ENCODE measurements at regions not wholly inside any gene's neighbourhood (a gene's known extent, or its start where the extent isn't known, plus 50 kb on each side); places are given as distances from the start of the nearest gene placed in this dataset.

DNA sequence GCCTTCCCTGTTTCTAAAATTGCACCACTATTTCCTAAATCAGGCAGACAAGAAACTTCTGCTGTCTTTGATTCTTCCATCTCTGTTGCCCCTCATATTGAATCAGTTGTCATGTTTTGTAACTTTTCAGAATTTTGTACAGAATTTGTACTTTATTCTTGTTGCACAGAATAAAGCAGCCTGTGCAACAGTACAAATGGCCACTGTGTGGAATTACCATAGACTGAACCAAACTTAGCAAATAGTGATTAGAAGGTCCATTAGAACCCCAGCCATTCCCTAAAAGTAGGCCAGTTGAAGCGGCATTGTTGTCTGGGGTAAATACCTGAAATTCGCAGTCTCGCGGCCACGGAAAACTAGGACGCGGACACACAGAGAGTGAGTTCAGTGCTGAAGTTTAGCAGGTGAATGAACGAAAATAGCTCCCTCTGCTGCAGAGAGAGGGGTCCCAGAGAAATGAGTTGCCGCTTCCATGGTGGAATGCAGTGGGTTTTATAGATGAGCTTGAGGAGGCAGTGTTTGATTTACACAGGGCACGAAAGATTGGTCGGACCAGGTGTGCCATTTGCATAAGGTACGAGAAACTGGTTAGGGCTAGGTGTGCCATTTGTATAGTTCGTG, 71.8 kb downstream of the C4orf33 start:
- H3K4me3 ChIP-seq (ENCODE audit: low read depth in 1 of 2, low read length in 2 of 2), result no peak overlapping the region
- no peak overlapping the region for H3K27ac ChIP-seq (ENCODE audit: low read length)
- no peaks in the 10 kb centered on the region for H3K27me3 ChIP-seq (ENCODE audit: low read depth, low read length)
- H3K9me3 ChIP-seq (ENCODE audit: control insufficient read depth in 1 of 2, low read length in 2 of 2), result no peaks in the 10 kb centered on the region
- no peaks in the 10 kb centered on the region for H3K4me1 ChIP-seq (ENCODE audit: control insufficient read depth in 1 of 2, insufficient read depth in 2 of 2, low read length in 2 of 2)
- H3K36me3 ChIP-seq (ENCODE audit: control insufficient read depth in 1 of 2, insufficient read depth in 2 of 2, low read length in 2 of 2), result no peaks in the 10 kb centered on the region

DNA sequence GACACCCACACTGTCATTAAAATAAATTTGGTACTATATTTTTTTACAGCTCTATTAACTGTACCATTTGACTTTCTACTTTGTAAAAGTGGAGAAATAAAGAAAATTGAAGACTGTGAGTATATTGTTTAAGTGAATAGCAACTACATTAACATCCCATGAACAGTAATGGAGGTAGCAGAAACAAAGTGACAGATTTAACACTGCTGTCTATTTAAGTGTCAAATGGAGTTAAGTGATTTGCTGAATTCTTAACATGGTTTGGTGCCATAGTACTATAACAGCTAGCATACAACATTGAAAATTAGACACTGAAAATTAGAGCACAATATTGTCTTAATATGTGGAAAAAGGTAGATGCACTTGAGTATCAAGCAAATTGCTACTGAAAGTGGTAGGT, 76.2 kb downstream of the C4orf33 start:
- Histone ChIP-seq H3K4me1 (ENCODE audit: control insufficient read depth in 1 of 2, insufficient read depth in 2 of 2, low read length in 2 of 2) (no peaks in the 10 kb centered on the region), H3K4me3 (ENCODE audit: low read depth in 1 of 2, low read length in 2 of 2) (no peak overlapping the region), H3K9me3 (ENCODE audit: control insufficient read depth in 1 of 2, low read length in 2 of 2) (no peaks in the 10 kb centered on the region), H3K36me3 (ENCODE audit: control insufficient read depth in 1 of 2, insufficient read depth in 2 of 2, low read length in 2 of 2) (no peaks in the 10 kb centered on the region), H3K27me3 (ENCODE audit: low read depth, low read length) (no peaks in the 10 kb centered on the region), H3K27ac (ENCODE audit: low read length) (no peak overlapping the region)

DNA sequence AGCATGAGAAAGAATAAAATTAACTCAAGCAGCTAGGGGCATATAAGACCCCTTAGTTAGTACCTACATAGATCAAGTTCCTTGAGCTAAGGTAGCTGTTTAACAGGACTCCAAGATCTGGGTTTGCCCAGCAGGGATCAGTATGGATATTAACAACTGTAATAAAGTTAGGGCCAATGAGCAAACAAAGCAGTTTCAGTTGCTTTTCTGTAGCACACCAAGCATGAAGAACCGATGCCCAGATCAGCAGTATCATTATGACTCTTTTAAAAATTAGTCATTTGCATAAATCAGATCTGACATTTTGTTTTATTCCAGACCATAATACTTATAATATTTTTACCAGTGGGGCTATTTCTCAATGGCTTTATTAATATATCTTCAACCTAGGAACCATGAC, 80.9 kb downstream of the C4orf33 start:
- H3K27me3 ChIP-seq (ENCODE audit: low read depth, low read length), result no peaks in the 10 kb centered on the region
- H3K9me3 ChIP-seq (ENCODE audit: control insufficient read depth in 1 of 2, low read length in 2 of 2), result no peaks in the 10 kb centered on the region
- H3K36me3 ChIP-seq (ENCODE audit: control insufficient read depth in 1 of 2, insufficient read depth in 2 of 2, low read length in 2 of 2), result no peaks in the 10 kb centered on the region
- H3K27ac ChIP-seq (ENCODE audit: low read length), result no peak overlapping the region
- H3K4me1 ChIP-seq (ENCODE audit: control insufficient read depth in 1 of 2, insufficient read depth in 2 of 2, low read length in 2 of 2), result no peaks in the 10 kb centered on the region
- no peak overlapping the region for H3K4me3 ChIP-seq (ENCODE audit: low read depth in 1 of 2, low read length in 2 of 2)

DNA sequence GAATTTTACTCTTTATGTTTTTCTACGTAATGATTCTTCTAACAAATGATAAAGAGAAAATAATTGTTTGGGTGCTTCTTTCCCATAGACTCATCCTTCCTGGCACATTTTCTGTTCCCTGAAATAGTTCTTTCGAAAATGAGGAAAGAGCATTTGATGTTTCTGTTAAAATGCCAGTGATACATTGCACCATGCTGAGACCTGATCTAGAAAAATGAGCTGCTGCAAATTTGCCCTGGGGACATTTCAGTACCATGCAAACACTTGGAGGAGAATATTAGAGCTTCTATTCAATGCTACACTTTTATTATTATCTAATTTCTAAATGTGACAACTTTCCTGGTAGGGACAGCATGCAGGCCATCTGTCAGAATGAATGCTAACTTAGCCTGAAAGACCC, 83.3 kb downstream of the C4orf33 start:
- H3K36me3 ChIP-seq (ENCODE audit: control insufficient read depth in 1 of 2, insufficient read depth in 2 of 2, low read length in 2 of 2), result no peaks in the 10 kb centered on the region
- no peak overlapping the region for H3K4me3 ChIP-seq (ENCODE audit: low read depth in 1 of 2, low read length in 2 of 2)
- H3K27me3 ChIP-seq (ENCODE audit: low read depth, low read length), result no peaks in the 10 kb centered on the region
- no peak overlapping the region for H3K27ac ChIP-seq (ENCODE audit: low read length)
- H3K9me3 ChIP-seq (ENCODE audit: control insufficient read depth in 1 of 2, low read length in 2 of 2), result no peaks in the 10 kb centered on the region
- no peaks in the 10 kb centered on the region for H3K4me1 ChIP-seq (ENCODE audit: control insufficient read depth in 1 of 2, insufficient read depth in 2 of 2, low read length in 2 of 2)

DNA sequence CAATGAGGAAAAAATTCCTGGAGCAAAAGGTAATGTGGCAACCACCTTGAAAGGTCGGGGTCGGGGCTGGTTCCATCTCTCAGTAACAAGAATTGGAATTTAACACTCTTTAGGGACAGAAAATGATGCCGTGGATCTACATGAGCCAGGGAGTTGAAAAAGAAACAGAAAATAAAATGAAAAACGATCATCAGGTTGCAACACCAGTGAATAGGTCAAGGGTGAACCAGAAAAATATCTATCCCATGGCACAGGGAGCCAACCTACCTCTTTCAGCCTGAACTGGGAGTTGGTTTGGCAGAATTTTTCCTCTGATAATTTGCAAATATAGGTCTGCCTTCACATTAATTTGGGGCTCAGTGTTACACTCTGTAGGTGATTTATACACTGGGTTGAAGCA, 93.7 kb downstream of the C4orf33 start:
- no peaks in the 10 kb centered on the region for H3K27me3 ChIP-seq (ENCODE audit: low read depth, low read length)
- no peaks in the 10 kb centered on the region for H3K36me3 ChIP-seq (ENCODE audit: control insufficient read depth in 1 of 2, insufficient read depth in 2 of 2, low read length in 2 of 2)
- no peaks in the 10 kb centered on the region for H3K9me3 ChIP-seq (ENCODE audit: control insufficient read depth in 1 of 2, low read length in 2 of 2)
- H3K27ac ChIP-seq (ENCODE audit: low read length), result no peak overlapping the region
- H3K4me1 ChIP-seq (ENCODE audit: control insufficient read depth in 1 of 2, insufficient read depth in 2 of 2, low read length in 2 of 2), result no peaks in the 10 kb centered on the region
- no peak overlapping the region for H3K4me3 ChIP-seq (ENCODE audit: low read depth in 1 of 2, low read length in 2 of 2)

DNA sequence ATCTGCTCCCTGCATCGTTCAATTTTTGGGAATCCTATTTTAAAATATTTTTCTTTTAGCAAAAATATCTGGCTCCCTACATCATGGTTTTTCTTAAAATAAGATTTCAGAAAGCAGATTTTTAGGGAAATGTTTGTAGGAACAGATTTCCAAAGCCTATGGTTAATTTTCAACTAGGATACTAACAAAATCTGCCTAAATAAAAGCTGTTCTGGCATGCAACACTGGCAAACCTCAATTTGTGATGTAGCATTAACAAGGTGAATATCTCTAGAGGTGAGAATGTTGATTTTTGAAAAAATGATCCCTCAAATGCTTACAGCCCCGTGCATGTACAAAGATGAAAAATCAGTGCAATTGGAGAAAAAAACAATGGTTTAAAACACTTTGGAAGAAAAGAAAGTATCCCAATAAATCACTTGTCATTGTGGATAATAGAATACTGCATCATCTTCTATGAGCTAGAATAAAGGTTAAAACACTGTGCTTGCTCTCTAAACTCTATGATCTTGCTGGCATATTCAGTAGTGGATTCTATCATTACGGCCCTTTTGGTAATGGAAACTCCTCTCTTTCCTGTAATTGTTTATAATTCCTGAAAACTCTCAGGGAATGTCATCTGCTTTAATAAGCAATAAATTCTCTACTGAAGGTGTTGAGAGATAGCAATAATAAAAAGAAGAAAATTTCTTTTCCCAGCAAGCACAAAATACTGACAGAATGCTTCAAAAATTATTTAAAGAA, 97.6 kb downstream of the C4orf33 start:
- H3K36me3 ChIP-seq (ENCODE audit: control insufficient read depth in 1 of 2, insufficient read depth in 2 of 2, low read length in 2 of 2), result no peaks in the 10 kb centered on the region
- H3K4me3 ChIP-seq (ENCODE audit: low read depth in 1 of 2, low read length in 2 of 2), result no peak overlapping the region
- no peaks in the 10 kb centered on the region for H3K9me3 ChIP-seq (ENCODE audit: control insufficient read depth in 1 of 2, low read length in 2 of 2)
- H3K27ac ChIP-seq (ENCODE audit: low read length), result no peak overlapping the region
- no peaks in the 10 kb centered on the region for H3K27me3 ChIP-seq (ENCODE audit: low read depth, low read length)
- no peaks in the 10 kb centered on the region for H3K4me1 ChIP-seq (ENCODE audit: control insufficient read depth in 1 of 2, insufficient read depth in 2 of 2, low read length in 2 of 2)

DNA sequence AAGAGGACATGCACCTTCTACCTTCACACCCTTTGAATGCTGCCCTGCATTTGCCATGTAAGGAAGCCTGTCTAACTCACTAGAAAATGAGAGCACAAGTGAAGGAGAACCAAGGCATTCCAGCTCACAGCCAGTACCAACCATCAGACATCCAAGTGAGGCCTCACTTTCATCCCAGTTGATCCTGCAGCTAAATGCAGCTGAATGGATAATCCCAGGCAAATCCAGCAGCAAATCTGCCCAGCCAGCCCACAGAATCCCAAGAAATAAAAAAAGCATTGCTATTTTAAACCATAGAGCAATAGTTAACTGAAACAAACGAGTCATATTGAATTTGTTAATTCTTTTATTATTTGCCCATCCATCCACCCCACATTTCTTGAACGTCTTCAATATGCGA, 112.5 kb downstream of the C4orf33 start:
- no peaks in the 10 kb centered on the region for H3K4me1 ChIP-seq (ENCODE audit: control insufficient read depth in 1 of 2, insufficient read depth in 2 of 2, low read length in 2 of 2)
- no peak overlapping the region for H3K4me3 ChIP-seq (ENCODE audit: low read depth in 1 of 2, low read length in 2 of 2)
- H3K36me3 ChIP-seq (ENCODE audit: control insufficient read depth in 1 of 2, insufficient read depth in 2 of 2, low read length in 2 of 2), result no peaks in the 10 kb centered on the region
- no peaks in the 10 kb centered on the region for H3K27me3 ChIP-seq (ENCODE audit: low read depth, low read length)
- no peak overlapping the region for H3K27ac ChIP-seq (ENCODE audit: low read length)
- H3K9me3 ChIP-seq (ENCODE audit: control insufficient read depth in 1 of 2, low read length in 2 of 2), result no peaks in the 10 kb centered on the region

DNA sequence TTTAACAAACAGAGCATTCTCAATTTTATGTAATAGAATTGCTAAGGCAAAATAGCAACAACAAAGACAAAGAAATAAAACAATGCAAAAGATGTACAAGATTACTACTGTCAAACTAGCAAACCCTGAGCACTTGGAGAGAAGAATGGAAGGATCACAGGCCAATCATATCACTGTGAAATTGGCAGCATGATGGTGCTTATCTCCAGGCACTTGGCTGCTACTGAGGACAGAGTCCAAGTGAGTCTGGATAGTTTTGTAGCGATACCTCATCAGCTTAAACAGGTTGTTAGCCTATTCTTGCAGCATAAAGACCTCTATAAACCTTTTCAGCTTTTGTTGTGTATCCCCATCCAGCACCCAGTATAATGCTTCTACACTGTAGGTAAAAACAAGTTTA, 117.7 kb downstream of the C4orf33 start:
- Histone ChIP-seq H3K4me1 (ENCODE audit: control insufficient read depth in 1 of 2, insufficient read depth in 2 of 2, low read length in 2 of 2) (no peaks in the 10 kb centered on the region), H3K4me3 (ENCODE audit: low read depth in 1 of 2, low read length in 2 of 2) (no peak overlapping the region), H3K36me3 (ENCODE audit: control insufficient read depth in 1 of 2, insufficient read depth in 2 of 2, low read length in 2 of 2) (no peaks in the 10 kb centered on the region), H3K9me3 (ENCODE audit: control insufficient read depth in 1 of 2, low read length in 2 of 2) (no peaks in the 10 kb centered on the region), H3K27ac (ENCODE audit: low read length) (no peak overlapping the region), H3K27me3 (ENCODE audit: low read depth, low read length) (no peaks in the 10 kb centered on the region)

DNA sequence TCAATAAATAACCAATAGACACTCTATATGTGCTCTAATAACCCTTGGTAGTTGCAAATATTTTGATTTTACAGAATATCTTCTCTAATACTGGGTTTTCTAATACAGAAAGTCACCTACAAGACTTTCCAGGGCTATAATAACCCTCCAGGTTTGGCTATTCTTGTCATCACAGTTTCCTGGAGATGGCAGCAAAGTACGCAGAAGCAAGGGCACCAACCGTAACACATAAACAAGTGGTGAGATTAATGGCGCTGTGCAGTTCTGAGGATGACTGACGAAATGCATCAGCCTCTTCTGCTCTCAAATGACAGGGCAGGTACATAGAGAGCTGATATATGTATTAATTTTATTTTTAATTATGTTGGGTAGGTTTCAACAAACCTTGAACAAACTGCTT, 122.4 kb downstream of the C4orf33 start:
- Histone ChIP-seq H3K27me3 (ENCODE audit: low read depth, low read length) (no peaks in the 10 kb centered on the region), H3K9me3 (ENCODE audit: control insufficient read depth in 1 of 2, low read length in 2 of 2) (no peaks in the 10 kb centered on the region), H3K27ac (ENCODE audit: low read length) (no peak overlapping the region), H3K36me3 (ENCODE audit: control insufficient read depth in 1 of 2, insufficient read depth in 2 of 2, low read length in 2 of 2) (no peaks in the 10 kb centered on the region), H3K4me3 (ENCODE audit: low read depth in 1 of 2, low read length in 2 of 2) (no peak overlapping the region), H3K4me1 (ENCODE audit: control insufficient read depth in 1 of 2, insufficient read depth in 2 of 2, low read length in 2 of 2) (no peaks in the 10 kb centered on the region)

DNA sequence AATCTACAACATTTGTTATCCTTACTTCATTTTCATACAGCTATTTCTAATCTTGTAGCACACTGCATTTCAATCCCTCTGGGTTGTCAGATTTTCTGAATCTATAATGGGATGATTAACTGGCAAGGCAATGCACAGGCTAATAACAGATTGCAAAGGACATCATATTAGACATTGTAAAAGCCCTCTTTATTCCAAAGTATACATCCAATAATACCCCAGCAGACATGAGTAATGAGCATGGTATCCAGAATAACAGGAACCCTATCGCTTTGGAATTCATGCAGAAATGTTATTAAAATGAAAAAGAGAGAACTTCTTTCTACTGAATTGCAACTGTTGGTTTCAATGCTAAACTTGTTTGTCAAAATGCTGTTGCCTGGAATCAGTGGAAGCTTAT, 122.9 kb downstream of the C4orf33 start:
- no peaks in the 10 kb centered on the region for H3K4me1 ChIP-seq (ENCODE audit: control insufficient read depth in 1 of 2, insufficient read depth in 2 of 2, low read length in 2 of 2)
- no peaks in the 10 kb centered on the region for H3K36me3 ChIP-seq (ENCODE audit: control insufficient read depth in 1 of 2, insufficient read depth in 2 of 2, low read length in 2 of 2)
- H3K4me3 ChIP-seq (ENCODE audit: low read depth in 1 of 2, low read length in 2 of 2), result no peak overlapping the region
- H3K9me3 ChIP-seq (ENCODE audit: control insufficient read depth in 1 of 2, low read length in 2 of 2), result no peaks in the 10 kb centered on the region
- no peaks in the 10 kb centered on the region for H3K27me3 ChIP-seq (ENCODE audit: low read depth, low read length)
- no peak overlapping the region for H3K27ac ChIP-seq (ENCODE audit: low read length)

DNA sequence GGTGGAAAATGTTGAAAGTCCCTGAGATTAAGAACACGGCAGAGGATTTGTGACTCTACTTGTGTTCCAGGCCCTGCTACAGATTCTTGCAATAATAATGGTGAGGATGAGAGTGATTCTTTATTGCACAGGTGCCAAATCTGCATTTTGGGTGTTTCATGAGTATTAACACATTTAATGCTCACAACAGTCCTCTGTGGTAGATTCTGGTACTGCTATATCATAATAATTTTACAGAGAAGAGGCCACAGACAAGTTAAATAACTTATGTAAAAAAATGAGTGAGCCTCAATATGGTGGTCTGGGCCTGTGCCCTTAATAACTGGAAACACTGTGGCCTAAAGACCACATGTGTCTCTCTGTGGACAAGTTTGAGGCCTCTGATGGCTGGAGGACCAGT, 124.3 kb downstream of the C4orf33 start:
- Histone ChIP-seq H3K27ac (ENCODE audit: low read length) (no peak overlapping the region), H3K4me1 (ENCODE audit: control insufficient read depth in 1 of 2, insufficient read depth in 2 of 2, low read length in 2 of 2) (no peaks in the 10 kb centered on the region), H3K9me3 (ENCODE audit: control insufficient read depth in 1 of 2, low read length in 2 of 2) (no peaks in the 10 kb centered on the region), H3K4me3 (ENCODE audit: low read depth in 1 of 2, low read length in 2 of 2) (no peak overlapping the region), H3K27me3 (ENCODE audit: low read depth, low read length) (no peaks in the 10 kb centered on the region), H3K36me3 (ENCODE audit: control insufficient read depth in 1 of 2, insufficient read depth in 2 of 2, low read length in 2 of 2) (no peaks in the 10 kb centered on the region)

DNA sequence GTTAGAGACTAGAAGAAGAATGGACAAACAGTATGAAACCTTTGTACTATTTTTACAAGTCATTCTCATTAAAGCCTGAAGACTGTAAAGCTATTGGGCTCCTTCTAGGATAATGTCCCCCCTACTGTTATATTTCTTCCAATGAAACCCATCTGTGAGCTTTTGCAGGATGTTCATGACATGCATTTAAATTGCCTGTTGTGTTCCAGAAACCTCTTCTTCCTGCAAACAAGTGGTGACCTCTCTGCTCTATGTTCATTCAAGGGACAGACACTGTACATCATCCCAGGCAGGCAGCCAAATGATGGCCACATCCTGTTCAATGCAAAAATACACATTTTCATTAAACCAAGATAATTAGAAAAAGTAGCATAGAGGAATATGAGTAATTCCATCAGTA, 128.0 kb downstream of the C4orf33 start:
- H3K36me3 ChIP-seq (ENCODE audit: control insufficient read depth in 1 of 2, insufficient read depth in 2 of 2, low read length in 2 of 2), result no peaks in the 10 kb centered on the region
- no peaks in the 10 kb centered on the region for H3K27me3 ChIP-seq (ENCODE audit: low read depth, low read length)
- no peaks in the 10 kb centered on the region for H3K9me3 ChIP-seq (ENCODE audit: control insufficient read depth in 1 of 2, low read length in 2 of 2)
- no peak overlapping the region for H3K4me3 ChIP-seq (ENCODE audit: low read depth in 1 of 2, low read length in 2 of 2)
- no peak overlapping the region for H3K27ac ChIP-seq (ENCODE audit: low read length)
- H3K4me1 ChIP-seq (ENCODE audit: control insufficient read depth in 1 of 2, insufficient read depth in 2 of 2, low read length in 2 of 2), result no peaks in the 10 kb centered on the region
